Glomerular visceral epithelial cell (primary cell): ENCODE measurements at regions not wholly inside any gene's neighbourhood (a gene's known extent, or its start where the extent isn't known, plus 50 kb on each side); places are given as distances from the start of the nearest gene placed in this dataset.
"Not testable (repeated sequence)": the region's sequence is repeated elsewhere in the genome, so short reads cannot be mapped to it uniquely, and the experiment has no call there.

Source experiments
- DNase-seq: peaks from one replicate; pipeline ENCODE4 v3.0.0-alpha.2; 2016; ENCODE audit errors: extremely low spot score

DNA sequence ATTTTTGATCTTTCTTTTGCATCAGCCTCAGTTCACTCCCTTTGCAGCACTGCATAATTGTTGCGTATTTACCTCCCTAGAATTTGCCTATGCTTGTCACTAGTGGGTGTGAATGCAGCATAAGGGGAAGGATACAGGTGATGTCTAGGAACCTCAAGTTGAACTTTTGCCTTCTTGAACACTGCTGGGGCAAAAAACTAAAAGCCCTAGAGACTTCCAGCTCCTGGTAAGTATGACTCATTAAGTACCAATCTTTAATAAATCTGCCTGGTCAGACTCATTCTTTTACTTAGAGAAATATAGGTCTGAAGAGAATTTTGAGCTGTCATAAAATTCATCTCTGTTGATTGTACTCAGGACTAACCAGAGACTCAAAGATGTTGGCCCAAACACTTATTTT, 547.3 kb upstream of the FANCL start:
- no peak for DNase-seq

DNA sequence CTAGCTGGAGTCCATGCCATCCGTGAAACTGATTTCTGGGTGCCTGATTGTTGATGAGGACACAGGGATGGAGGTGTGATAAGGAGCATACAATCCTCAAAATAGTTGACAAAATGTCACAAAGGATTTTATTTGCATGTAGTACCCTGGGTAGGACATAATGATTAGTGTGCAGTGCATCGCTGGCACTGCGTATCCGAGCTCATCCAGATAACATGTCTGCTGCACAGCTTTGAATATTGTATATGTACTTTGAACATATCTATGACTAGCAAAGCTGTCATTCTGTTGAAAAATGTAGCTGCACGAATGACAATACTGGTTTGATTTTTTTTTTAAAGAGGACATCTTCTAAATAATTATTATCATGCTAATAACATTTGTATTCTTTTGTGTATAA, 529.7 kb upstream of the FANCL start:
- no peak for DNase-seq

DNA sequence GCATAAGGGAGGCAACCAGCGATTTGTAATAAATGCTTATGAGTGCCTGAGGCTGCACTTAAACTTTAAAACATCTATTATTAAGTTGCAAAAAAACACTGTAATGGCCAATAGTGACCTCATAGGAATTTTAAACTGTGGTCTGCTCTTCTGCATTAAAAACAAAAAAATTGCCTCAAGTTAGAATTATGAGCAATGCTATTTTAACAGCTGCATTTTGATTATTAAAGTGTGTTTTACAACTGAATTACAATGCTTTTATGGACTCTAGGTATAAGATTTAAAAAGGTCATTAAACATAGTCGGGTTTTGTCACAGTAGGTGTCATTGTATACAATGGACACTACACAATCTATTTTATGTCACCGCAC, 528.7 kb upstream of the FANCL start:
- DNase-seq: no peak

DNA sequence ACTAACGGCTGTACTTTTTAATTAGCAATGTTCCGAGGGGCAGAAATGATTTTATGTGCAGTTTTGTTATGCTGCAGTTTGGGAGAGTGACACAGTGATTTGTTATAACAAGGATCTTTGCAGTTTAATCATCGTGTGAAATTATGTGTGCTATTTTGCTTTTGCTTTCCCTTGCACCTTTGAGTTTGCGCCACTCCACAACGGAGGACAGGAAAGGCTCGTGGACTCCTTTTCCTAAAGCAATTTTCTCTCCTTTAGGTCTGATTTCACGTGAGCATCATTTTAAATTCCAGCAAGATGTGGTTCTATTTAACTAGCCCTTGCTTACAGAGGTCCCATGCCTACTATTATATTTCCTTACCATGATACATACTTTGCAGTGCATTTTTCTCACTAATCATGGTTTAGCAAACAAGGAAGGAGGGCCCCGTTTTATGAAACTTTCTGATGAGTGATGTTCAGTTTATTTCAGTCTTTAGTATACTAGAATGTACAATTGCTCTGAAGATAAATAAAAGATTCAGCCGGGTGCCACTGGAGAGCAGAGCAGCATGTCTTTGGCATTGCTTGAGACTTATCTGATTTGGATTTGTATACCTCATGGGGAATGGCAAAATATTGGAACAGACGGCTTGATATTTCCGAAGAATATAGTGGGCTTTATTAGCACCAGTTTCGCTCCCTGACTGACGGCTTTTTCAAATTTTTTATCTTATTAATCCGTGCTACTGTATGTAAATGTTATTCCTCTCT, 528.2 kb upstream of the FANCL start:
- no peak for DNase-seq

DNA sequence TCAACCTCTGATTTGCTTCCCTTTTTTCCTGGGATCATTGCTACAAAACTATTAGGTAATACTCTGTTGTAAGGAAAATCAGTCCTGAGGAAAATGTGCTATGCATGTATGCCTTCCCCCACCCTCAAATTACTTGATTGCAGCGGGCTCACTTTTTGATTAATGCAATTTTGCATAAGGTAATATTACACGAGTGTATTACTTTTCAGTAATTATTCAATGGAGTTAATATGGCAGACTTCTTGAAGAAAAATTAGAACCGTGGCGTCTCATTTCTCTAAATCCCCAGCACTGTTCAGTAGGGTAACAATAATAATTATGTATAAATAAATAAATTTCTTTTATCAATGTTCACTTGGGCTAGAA, 527.6 kb upstream of the FANCL start:
- DNase-seq: no peak

DNA sequence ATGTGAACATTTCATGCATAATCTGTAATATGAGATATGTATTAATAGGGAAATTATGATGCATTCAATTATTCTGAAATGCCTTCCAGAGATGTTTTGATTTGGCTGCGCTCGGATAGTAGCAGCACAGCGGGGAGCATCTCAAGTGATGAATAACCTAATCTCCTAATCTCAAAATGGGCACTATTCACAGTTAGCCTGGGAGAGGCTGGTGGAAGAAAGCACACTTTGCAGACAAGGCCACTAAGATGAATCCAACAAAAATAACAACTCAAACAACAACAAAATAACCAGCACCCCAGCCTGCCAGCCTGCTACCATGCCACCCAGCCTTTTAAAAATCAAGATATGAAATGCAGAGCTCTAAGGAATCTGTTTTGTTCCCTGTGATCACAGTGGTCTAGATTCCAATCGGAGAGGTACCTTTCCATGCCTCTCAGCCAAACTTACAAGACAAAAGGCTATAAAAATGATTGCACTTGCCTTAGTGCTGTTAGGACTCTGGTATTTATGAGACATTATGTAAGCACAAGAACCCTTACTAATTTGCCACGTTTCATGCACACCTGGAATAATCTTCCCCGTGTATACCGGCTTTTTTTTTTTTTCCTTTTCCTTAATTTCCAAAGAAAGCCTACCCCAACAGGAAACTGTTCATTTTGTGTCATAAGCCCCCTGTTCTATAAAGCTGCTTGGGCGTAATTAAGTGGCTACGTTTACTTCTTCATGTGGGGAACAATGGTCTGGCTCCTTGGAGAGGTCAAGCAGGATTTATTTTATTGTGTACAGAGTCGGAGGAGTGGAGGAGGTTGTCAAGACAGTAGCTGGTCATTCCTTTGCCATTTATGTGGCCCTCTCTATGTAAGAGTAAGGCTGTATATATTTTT, 526.9 kb upstream of the FANCL start:
- no peak for DNase-seq

DNA sequence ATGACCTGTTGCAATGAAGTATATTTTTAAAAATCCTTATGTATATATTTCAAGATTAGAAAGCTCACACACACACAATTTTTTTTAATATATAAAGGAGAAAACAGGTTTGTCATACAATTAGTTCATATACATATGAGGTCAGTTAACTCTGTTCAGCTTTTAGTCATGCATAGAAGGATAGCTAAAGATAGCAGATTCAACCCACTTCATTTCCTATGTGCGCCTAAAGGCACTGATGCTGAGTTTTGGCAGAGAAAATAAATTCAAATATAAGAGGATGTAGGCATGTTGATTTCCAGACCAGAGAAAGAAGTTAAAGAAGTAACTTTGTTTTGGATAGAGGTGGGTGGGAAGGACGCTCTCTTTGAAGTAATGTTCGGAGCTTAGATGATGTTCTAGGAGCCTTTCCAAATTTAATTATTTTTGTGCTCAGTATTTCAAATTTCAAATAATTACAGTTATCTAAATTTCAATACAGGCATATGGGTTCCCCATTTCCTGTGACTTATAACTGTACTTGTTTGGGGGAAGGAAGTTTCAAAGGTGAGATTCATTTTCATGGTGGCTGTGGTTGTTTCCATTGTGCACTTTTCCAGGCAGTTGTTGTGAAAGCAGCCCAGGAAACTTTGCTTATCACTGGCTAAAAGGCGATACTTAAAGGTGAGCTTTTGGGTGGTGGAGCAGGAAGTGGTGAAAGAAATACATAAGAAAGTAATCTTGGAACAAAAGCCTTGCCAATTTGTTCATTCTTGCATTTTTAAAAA, 523.4 kb upstream of the FANCL start:
- no peak for DNase-seq

DNA sequence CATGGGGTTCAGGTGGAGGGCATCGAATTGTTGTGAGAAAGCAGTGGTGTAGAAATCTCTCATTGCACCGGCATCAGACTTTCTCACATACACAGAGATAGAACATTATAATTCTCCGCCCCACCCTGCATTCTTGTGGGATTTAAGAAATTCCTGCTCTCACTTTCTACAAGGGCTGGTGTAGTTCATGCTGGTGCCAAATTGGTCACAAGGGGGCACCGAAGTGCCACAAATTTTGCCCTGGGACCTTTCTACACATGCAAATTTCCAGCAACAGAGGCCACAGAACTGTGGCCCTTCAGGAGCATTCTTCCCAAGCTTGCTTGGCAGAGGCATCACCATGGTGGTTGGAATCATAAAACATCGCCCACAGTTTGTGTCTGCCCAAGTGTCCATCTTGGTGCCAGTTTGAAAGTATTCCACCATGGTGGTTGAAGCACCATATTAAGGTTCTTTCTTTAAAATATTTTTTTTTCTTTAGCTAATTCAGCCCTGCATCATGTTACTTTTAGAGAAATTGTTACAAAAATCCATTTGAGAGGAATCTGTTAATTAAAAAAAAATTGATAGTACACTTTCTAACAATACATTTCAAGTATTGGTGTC, 521.2 kb upstream of the FANCL start:
- peak; percentile 7 for DNase-seq

DNA sequence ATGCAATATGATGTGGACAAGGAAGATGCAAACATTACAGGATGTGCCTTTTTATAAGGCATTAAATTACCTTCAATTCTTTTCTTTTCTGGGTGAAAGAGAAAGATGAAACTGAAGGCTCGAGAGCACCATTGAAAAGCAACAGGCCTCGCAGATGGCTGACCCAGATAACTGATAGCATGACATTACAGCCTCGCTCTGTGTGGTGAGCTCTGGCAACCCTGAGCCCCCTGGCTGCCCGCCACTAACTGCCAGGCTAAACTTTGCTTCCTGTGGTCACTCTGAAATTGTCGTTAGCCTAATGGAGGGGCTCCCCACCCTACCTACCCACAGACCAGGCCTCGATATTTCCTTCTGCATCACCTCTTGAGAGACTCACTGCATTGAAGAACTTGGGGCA, 516.8 kb upstream of the FANCL start:
- no peak for DNase-seq

DNA sequence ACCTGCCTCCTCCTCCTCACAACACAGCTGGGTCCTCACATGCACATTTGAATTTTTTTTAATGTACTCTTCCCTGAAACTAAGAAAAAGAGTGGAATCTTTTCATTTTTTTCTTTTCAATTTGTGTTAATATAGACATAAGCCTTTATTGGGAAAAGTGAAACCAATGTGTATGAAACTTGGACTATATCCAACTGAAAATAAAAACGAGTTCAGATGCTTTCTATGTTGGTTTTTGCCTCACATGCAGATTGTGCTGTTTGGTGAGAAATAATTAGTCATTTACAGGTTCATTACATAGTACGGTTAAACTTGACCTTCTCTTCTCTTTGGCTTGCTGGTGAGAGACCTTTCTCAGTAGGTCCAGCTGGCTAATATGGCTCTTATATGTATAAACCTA, 515.2 kb upstream of the FANCL start:
- no peak for DNase-seq

DNA sequence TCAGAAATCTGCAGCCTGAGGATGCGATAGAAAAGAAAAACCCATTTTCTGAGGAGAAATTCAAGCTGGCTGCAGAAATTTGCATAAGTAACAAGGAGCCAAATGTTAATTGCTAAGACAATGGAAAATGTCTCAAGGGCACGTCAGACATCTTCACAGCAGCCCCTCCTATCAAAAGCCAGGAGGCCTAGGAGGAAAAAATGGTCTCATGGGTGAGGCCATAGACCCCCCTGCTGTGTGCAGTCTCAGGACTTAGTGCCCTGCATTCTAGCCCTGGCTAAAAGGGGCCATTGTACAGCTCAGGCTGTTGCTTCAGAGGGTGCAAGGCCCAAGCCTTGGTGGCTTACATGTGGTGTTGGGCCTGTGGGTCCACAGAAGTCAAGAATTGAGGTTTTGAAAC, 511.4 kb upstream of the FANCL start:
- not testable (repeated sequence) for DNase-seq

DNA sequence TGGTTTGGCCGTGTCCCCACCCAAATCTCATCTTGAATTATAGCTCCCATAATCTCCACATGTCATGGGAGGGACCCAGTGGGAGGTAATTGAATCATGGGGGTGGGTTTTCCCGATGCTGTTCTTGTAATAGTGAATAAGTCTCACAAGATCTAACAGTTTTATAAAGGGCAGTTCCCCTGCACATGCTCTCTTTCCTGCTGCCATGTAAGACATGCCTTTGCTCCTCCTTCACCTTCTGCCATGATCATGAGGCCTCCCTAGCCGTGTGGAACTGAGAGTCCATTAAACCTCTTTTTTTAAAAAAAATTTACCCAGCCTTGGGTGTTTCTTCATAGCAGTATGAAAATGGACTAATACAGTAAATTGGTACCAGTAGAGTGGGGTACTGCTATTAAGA, 510.6 kb upstream of the FANCL start:
- not testable (repeated sequence) for DNase-seq

DNA sequence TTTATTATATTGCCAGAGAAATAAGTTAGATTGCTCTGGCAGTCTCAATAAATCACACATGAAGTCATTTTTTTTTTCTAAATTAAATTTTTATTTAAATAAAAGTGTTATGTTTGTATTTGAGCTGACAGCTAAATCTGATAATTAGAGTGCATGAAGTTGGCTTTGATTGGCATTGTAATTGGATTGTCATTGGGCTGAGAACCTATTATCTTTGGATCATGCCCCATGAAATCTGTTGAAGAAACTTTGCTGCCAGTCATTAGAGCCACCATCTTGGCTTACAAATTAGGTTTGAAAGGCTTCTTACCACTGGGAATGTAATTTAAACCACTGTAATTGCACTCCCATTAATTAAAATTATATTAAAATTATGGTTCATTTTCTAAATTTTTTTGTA, 507.9 kb upstream of the FANCL start:
- DNase-seq: no peak

DNA sequence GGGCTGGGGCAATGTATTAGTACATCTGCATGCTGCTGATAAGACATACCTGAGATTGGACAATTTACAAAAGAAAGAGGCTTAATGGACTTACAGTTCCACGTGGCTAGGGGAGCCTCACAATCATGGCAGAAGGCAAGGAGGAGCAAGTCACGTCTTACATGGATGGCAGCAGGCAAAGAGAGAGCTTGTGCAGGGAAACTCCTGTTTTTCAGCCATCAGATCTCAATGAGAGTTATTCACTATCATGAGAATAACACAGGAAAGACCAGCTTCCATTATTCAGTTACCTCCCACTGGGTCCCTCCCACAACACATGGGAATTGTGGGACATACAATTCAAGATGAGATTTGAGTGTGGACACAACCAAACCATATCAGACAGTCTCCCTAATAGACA, 504.2 kb upstream of the FANCL start:
- DNase-seq: not testable (repeated sequence)

DNA sequence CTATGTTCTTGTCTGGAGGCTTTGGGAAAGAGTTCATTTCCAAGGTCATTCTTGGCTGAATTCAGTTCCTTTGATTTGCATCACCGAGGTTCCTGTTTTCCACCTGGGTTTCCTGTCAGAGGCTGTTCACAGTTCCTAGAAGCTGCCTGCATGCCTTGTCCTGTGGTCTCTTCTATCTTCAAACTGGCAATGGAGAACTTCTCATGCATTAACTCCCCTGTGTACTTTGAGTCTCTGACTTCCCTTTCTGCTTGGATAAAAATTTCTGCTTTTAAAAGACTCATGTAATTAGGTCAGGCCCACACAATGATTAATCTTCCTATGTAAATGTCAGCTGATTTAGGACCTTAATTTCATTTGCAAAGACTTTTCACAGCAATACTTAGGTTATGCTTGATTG, 499.3 kb upstream of the FANCL start:
- no peak for DNase-seq

DNA sequence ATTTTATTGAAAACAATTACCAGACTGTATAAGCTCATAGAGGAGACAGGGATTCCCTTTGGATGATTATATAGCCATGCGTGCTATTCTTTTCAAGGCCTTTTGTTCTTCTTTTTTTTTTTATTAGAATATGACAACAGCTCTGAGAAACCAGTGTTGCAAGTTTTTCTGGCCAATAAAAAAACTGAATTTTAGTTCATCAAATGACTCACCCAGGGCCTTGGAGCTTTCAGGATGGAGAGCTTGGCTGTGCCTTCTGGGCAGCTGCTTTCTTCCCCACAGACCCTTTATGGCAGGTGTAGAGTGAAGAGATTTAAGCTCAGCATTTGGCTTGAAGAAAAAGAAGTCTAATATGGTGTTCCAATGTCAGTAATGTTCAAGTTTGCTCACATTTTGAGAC, 497.9 kb upstream of the FANCL start:
- no peak for DNase-seq

DNA sequence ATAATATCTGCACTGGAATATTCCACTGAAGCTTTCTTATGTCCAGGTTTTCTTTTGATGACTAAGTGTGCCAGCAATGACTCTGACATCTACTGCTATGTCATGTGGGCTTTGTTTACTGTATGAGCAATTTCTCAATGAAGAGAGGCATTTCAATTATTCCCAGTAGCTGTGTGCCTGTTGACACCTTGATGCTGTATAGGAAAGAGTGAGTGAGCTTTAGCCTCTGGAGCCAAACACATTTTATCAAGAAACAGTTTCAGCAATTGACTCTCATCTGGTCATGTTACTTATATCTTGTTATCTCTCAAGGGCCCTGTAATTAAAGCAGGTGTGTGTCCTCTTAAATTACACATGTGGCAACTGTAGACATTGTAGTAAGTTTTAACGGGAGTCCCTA, 493.2 kb upstream of the FANCL start:
- DNase-seq: no peak

DNA sequence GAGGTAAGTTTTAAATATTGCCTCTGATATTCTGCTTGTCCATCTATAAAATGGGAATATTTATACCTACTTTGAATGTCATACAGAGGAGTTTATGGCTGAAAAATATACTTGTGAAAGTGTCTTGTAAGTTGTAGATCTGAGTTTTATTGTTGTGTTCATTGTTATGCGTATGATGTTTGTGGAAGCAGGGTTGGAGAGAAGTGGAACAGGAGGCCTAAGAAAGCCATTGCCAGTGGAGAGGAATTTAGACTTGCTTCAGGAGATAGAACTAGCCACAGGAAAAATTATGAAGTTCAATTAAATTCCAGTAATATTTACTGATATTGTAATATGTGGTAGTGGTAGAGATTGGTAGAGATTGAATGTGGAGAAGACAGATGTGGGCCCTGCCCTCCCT, 491.9 kb upstream of the FANCL start:
- no peak for DNase-seq

DNA sequence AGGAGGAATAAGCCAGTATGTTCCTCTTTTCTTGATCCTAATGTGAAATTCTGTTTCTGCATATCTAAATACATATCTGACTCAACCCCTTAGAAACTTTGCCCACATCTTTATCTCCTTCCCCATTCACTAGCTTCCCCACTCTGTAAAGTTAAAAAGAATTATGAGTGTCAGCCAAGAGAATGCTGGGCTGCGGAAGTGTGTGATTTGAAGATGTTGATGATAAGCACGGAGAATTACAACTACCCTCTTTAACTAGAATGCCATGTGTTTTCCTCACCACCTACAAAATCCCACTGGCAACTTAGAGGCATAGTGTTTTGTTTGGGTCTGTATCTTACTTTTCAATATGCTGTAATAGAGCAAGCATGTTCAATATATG, 490.4 kb upstream of the FANCL start:
- no peak for DNase-seq

DNA sequence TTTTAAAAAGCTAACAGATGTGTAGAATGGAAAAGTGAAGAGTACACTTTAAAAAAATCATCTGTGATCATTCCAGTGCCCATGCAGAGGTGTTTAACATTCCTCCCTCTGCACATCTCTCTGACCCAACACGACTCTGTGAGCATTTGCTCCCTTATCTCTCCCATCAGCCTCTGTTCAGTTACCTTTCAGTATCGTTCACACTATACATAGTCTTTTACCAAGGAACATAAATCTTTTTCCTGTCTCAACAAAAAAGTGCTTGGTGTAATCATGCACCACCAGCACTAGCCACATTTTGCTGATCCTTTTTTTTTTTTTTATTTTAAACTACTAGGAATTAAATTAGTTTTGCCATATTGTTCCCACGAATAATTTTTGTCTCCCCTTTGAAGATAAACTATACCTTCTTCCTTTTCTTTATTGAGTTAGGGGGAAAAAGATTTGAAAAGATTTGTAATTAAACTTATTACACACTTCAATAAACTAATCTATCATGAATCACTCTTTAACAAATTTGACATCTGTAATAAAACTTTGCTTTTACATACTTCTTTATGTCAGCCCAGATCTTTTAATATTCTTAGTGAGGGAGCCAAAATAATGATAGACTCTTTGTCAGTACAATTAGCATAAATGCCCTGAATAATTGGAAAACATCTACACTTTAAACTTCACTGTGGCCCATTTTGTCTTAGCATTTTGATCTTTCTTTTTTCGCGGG, 489.8 kb upstream of the FANCL start:
- no peak for DNase-seq

DNA sequence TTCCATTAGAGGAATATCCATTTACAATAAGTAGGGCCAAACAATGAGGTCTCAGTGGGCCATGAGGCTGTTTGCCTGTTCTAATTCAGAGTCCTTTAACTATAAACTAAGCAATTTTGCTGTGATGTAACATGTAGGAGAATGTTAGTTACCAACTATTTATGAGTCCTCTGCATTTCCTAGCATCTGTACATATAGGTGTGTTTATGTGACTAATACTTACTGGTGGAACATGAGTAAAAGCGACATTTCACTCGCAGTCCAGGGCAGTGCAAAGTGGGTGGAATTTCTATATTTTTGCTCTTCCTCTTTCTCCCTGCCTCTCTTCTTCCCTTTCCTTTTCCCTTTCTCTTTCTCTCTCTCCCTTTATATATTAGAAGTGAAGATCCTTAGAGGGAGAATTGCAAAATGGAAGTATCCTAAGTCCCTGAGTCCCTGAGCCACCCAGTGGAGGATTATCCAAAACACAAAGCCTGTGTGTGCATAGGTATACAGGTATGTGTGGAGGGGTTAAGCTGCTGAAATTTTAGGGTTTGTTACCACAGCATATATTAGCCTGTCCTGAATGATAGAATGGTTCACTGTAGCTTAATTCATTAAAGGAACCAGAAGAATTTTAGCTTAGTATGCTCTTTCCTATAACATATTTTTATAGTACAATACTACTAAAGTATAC, 487.0 kb upstream of the FANCL start:
- DNase-seq: no peak
